Astrocyte (in vitro differentiated cells and primary cell): ENCODE measurements at regions not wholly inside any gene's neighbourhood (a gene's known extent, or its start where the extent isn't known, plus 50 kb on each side); places are given as distances from the start of the nearest gene placed in this dataset.

Source experiments
- DNase-seq: peaks from one replicate; pipeline ENCODE4 v3.0.0-alpha.2; 2010; ENCODE audit warnings: low read depth
- FAIRE-seq: peaks from 2 replicates; lab custom pipeline; 2011; peaks lifted over from hg19 to GRCh38; lab: Jason Lieb, UNC
- H2AFZ ChIP-seq: 2 replicates; pipeline ENCODE4 v1.6.0; 2012; ENCODE audit warnings: low read depth, low read length, inconsistent platforms
- H3K27ac ChIP-seq: 2 replicates; pipeline ENCODE4 v1.5.1; 2011; ENCODE audit warnings: low read depth, low read length, inconsistent platforms
- H3K27me3 ChIP-seq: 2 replicates; pipeline ENCODE4 v1.6.0; 2011; ENCODE audit warnings: low read length, inconsistent platforms; ENCODE audit not compliant: insufficient read depth
- H3K36me3 ChIP-seq: 2 replicates; pipeline ENCODE4 v1.5.1; 2011; ENCODE audit warnings: low read length, inconsistent platforms; ENCODE audit not compliant: insufficient read depth
- H3K4me1 ChIP-seq: 2 replicates; pipeline ENCODE4 v1.5.1; 2011; ENCODE audit warnings: low read length, inconsistent platforms; ENCODE audit not compliant: insufficient read depth
- H3K4me2 ChIP-seq: 2 replicates; pipeline ENCODE4 v1.6.0; 2012; ENCODE audit warnings: low read length, inconsistent platforms
- H3K4me3 ChIP-seq: 2 replicates; pipeline ENCODE4 v1.5.1; 2011; ENCODE audit warnings: low read depth, mild to moderate bottlenecking, low read length, inconsistent platforms; ENCODE audit not compliant: insufficient read depth
- H3K79me2 ChIP-seq: 2 replicates; pipeline ENCODE4 v1.6.0; 2012; ENCODE audit warnings: mild to moderate bottlenecking, low read length, inconsistent platforms; ENCODE audit not compliant: insufficient read depth
- H3K9ac ChIP-seq: 2 replicates; pipeline ENCODE4 v1.6.0; 2012; ENCODE audit warnings: mild to moderate bottlenecking, low read length, inconsistent platforms
- H3K9me3 ChIP-seq: 2 replicates; pipeline ENCODE4 v1.5.1; 2012; ENCODE audit warnings: low read depth, mild to moderate bottlenecking, low read length, inconsistent platforms; ENCODE audit not compliant: insufficient read depth
- H4K20me1 ChIP-seq: 2 replicates; pipeline ENCODE4 v1.6.0; 2012; ENCODE audit warnings: low read length, inconsistent platforms; ENCODE audit not compliant: insufficient read depth
- H3K27ac Mint-ChIP-seq: one replicate; pipeline ENCODE4 v1.8.0; 2021; ENCODE audit warnings: mild to moderate bottlenecking, mixed read lengths; ENCODE audit not compliant: unreplicated experiment
- H3K27me3 Mint-ChIP-seq: one replicate; pipeline ENCODE4 v1.8.0; 2021; ENCODE audit warnings: low read depth, mixed read lengths; ENCODE audit not compliant: unreplicated experiment
- H3K36me3 Mint-ChIP-seq: one replicate; pipeline ENCODE4 v1.8.0; 2021; ENCODE audit warnings: low read depth, mixed read lengths; ENCODE audit not compliant: unreplicated experiment
- H3K4me1 Mint-ChIP-seq: one replicate; pipeline ENCODE4 v1.8.0; 2021; ENCODE audit warnings: low read depth, mixed read lengths; ENCODE audit not compliant: unreplicated experiment
- H3K4me3 Mint-ChIP-seq: one replicate; pipeline ENCODE4 v1.8.0; 2021; ENCODE audit warnings: mild to moderate bottlenecking, moderate library complexity, mixed read lengths; ENCODE audit not compliant: unreplicated experiment
- H3K9me3 Mint-ChIP-seq: one replicate; pipeline ENCODE4 v1.8.0; 2021; ENCODE audit warnings: mild to moderate bottlenecking, mixed read lengths; ENCODE audit not compliant: unreplicated experiment
- CTCF ChIP-seq: IDR thresholded peaks from 2 replicates; pipeline ENCODE4 v1.5.1; 2011; ENCODE audit warnings: low read depth, mild to moderate bottlenecking, inconsistent platforms, low read length, moderate library complexity; ENCODE audit not compliant: insufficient read depth
- EZH2 ChIP-seq: IDR thresholded peaks from 2 replicates; pipeline ENCODE4 v1.6.1; 2012; ENCODE audit warnings: mild to moderate bottlenecking, low read length, inconsistent platforms; ENCODE audit not compliant: insufficient read depth

- FAIRE-seq (peak; percentile 32), DNase-seq (peak; percentile 42)
- no peaks in the 10 kb centered on the region for H4K20me1 ChIP-seq
- Mint-ChIP-seq H3K9me3 (peaks cover 2% of the 10 kb centered on the region), H3K27me3 (peaks cover 2% of the 10 kb centered on the region), H3K27ac (no peak overlapping the region), H3K4me1 (no peaks in the 10 kb centered on the region), H3K4me3 (no peak overlapping the region), H3K36me3 (no peaks in the 10 kb centered on the region)
- H3K79me2 ChIP-seq, result no peaks in the 10 kb centered on the region
- no peak overlapping the region for H2AFZ ChIP-seq
- no peaks in the 10 kb centered on the region for H3K4me1 ChIP-seq
- H3K4me2 ChIP-seq, result no peak overlapping the region
- no peak overlapping the region for H3K9ac ChIP-seq
- H3K9me3 ChIP-seq, result no peaks in the 10 kb centered on the region
- no peak for TF ChIP-seq EZH2
- no peak for TF ChIP-seq CTCF
- no peak overlapping the region for H3K4me3 ChIP-seq
- no peak overlapping the region for H3K27ac ChIP-seq
- no peaks in the 10 kb centered on the region for H3K36me3 ChIP-seq
- H3K27me3 ChIP-seq, result no peaks in the 10 kb centered on the region
Measured at GRCh38 chrX:40273356-40274050, 175.7 kb upstream of the BCOR start.

- Mint-ChIP-seq H3K27ac (no peak overlapping the region), H3K4me3 (no peak overlapping the region)
Measured at GRCh38 chrX:40272776-40273175, 175.0 kb upstream of the BCOR start.

More at GRCh38 chrX:40272776-40273175, 175.0 kb upstream of the BCOR start:
- H4K20me1 ChIP-seq, result no peaks in the 10 kb centered on the region
- H3K4me1 ChIP-seq, result no peaks in the 10 kb centered on the region
- no peak overlapping the region for H2AFZ ChIP-seq
- no peak overlapping the region for H3K27ac ChIP-seq
- H3K4me2 ChIP-seq, result no peak overlapping the region
- no peaks in the 10 kb centered on the region for H3K36me3 ChIP-seq
- Mint-ChIP-seq H3K4me1 (no peaks in the 10 kb centered on the region), H3K9me3 (peaks cover 2% of the 10 kb centered on the region), H3K36me3 (no peaks in the 10 kb centered on the region), H3K27me3 (peaks cover 6% of the 10 kb centered on the region)
- no peak overlapping the region for H3K4me3 ChIP-seq
- no peaks in the 10 kb centered on the region for H3K9me3 ChIP-seq
- FAIRE-seq (no peak), DNase-seq (no peak)
- TF ChIP-seq CTCF (no peak), EZH2 (no peak)
- H3K27me3 ChIP-seq, result no peaks in the 10 kb centered on the region
- H3K79me2 ChIP-seq, result no peaks in the 10 kb centered on the region
- no peak overlapping the region for H3K9ac ChIP-seq
